SK-N-SH (cell line): ENCODE measurements at regions not wholly inside any gene's neighbourhood (a gene's known extent, or its start where the extent isn't known, plus 50 kb on each side); places are given as distances from the start of the nearest gene placed in this dataset.

Source experiments
- CTCF ChIA-PET: fragments of 300-600, 350-600 bp; formaldehyde crosslinking; extraction: SDS; loops from one replicate; lab custom pipeline; 2021; lab: Yijun Ruan, JAX
- POLR2A ChIA-PET: fragments of 350-600 bp; sonication (Branson Sonifier 250); formaldehyde crosslinking; extraction: SDS; loops from one replicate; lab custom pipeline; 2020; ENCODE audit warnings: antibody characterized with exemption, inconsistent platforms; lab: Yijun Ruan, JAX
- DNase-seq: peaks from one replicate; pipeline ENCODE4 v3.0.0; 2012
- H2AFZ ChIP-seq: fragments of 200-600 bp; sonication (generic); 2 replicates; pipeline ENCODE4 v1.8.1; 2016; ENCODE audit warnings: antibody characterized with exemption, mild to moderate bottlenecking, low read depth
- H3F3A ChIP-seq: fragments of 200-600 bp; sonication (generic); replicated peaks from 2 replicates; pipeline ENCODE3; 2016; ENCODE audit warnings: antibody characterized with exemption, mild to moderate bottlenecking; ENCODE audit not compliant: insufficient read depth
- H3K27ac ChIP-seq, 2 experiments: fragments of 200-500 bp in 1 of 2; fragments of 200-600 bp in 1 of 2; sonication (Bioruptor generic) in 1 of 2; sonication (generic), shearing (Covaris generic) in 1 of 2; 2 replicates each; pipeline versions ENCODE4 v1.5.1 to v1.6.1; 2014 to 2016; ENCODE audit warnings: low read depth in 2 of 2, inconsistent platforms in 1 of 2, low read length in 1 of 2, mild to moderate bottlenecking in 1 of 2, mixed read lengths in 1 of 2
- H3K27me3 ChIP-seq: fragments of 200-600 bp; sonication (generic), shearing (Covaris generic); 2 replicates; pipeline ENCODE4 v1.6.1; 2016; ENCODE audit warnings: mixed run types; ENCODE audit not compliant: insufficient read depth
- H3K36me3 ChIP-seq, 2 experiments: fragments of 200-500 bp in 1 of 2; fragments of 200-600 bp in 1 of 2; sonication (Bioruptor generic) in 1 of 2; sonication (generic) in 1 of 2; replicated peaks in 1 of 2; 2 replicates each; pipeline versions ENCODE3 to v1.5.1; 2014 to 2016; ENCODE audit warnings: low read length in 1 of 2, mild to moderate bottlenecking in 1 of 2; ENCODE audit not compliant: insufficient read depth in 2 of 2, control insufficient read depth in 1 of 2
- H3K4me1 ChIP-seq, 2 experiments: fragments of 200-500 bp in 1 of 2; fragments of 200-600 bp in 1 of 2; sonication (Bioruptor generic) in 1 of 2; sonication (generic), shearing (Covaris generic) in 1 of 2; 2 replicates each; pipeline versions ENCODE4 v1.5.1 to v1.6.1; 2014 to 2016; ENCODE audit warnings: low read depth in 1 of 2, low read length in 1 of 2, mixed run types in 1 of 2; ENCODE audit not compliant: insufficient read depth in 2 of 2, control insufficient read depth in 1 of 2
- H3K4me2 ChIP-seq: fragments of 200-600 bp; sonication (generic), shearing (Covaris generic); 2 replicates; pipeline ENCODE4 v1.6.1; 2017; ENCODE audit warnings: mixed run types
- H3K4me3 ChIP-seq, 2 experiments: fragments of 200-500 bp in 1 of 2; fragments of 200-600 bp in 1 of 2; sonication (Bioruptor generic) in 1 of 2; sonication (generic), shearing (Covaris generic) in 1 of 2; 2 replicates each; pipeline versions ENCODE4 v1.5.1 to v1.8.1; 2014 to 2016; ENCODE audit warnings: low read depth in 2 of 2, inconsistent platforms in 1 of 2, low read length in 1 of 2, mild to moderate bottlenecking in 1 of 2, mixed read lengths in 1 of 2, moderate library complexity in 1 of 2
- H3K79me2 ChIP-seq: fragments of 200-600 bp; sonication (generic); 2 replicates; pipeline ENCODE4 v1.8.1; 2017; ENCODE audit warnings: mild to moderate bottlenecking; ENCODE audit not compliant: insufficient read depth
- H3K9ac ChIP-seq: fragments of 200-600 bp; sonication (generic); 2 replicates; pipeline ENCODE4 v1.6.1; 2017; ENCODE audit warnings: mixed run types
- H3K9me2 ChIP-seq: fragments of 200-600 bp; sonication (generic); 2 replicates; pipeline ENCODE4 v1.6.1; 2017; ENCODE audit warnings: mixed run types
- H3K9me3 ChIP-seq: fragments of 200-600 bp; sonication (generic); 2 replicates; pipeline ENCODE4 v1.6.1; 2017; ENCODE audit warnings: mixed run types, mild to moderate bottlenecking, moderate library complexity
- H4K20me1 ChIP-seq: fragments of 200-600 bp; sonication (generic); 2 replicates; pipeline ENCODE4 v1.6.1; 2017; ENCODE audit warnings: mild to moderate bottlenecking, mixed run types; ENCODE audit not compliant: insufficient read depth
- ELF1 ChIP-seq: IDR thresholded peaks from 2 replicates; pipeline ENCODE4 v1.4.0; 2012
- EZH2phosphoT487 ChIP-seq: fragments of 200-600 bp; sonication (generic); IDR thresholded peaks from 2 replicates; pipeline ENCODE4 v1.6.1; 2017; ENCODE audit warnings: low read depth, mixed run types, mild to moderate bottlenecking, antibody characterized with exemption, moderate library complexity, borderline replicate concordance
- FOXM1 ChIP-seq: IDR thresholded peaks from 2 replicates; pipeline ENCODE4 v1.4.0; 2012; ENCODE audit warnings: low read depth, mild to moderate bottlenecking
- GABPA ChIP-seq: IDR thresholded peaks from 2 replicates; pipeline ENCODE4 v1.4.0; 2012; ENCODE audit warnings: low read depth, mild to moderate bottlenecking
- JUND ChIP-seq: IDR thresholded peaks from 2 replicates; pipeline ENCODE4 v1.4.0; 2012
- MXI1 ChIP-seq: IDR thresholded peaks from 2 replicates; pipeline ENCODE4 v1.6.1; 2012; ENCODE audit warnings: mild to moderate bottlenecking, low read depth, low read length, improper control_type of control experiment
- NRF1 ChIP-seq: IDR thresholded peaks from 2 replicates; pipeline ENCODE4 v1.6.1; 2012; ENCODE audit warnings: low read depth, mild to moderate bottlenecking, low read length
- POLR2AphosphoS5 ChIP-seq: IDR thresholded peaks from 2 replicates; pipeline ENCODE4 v1.6.1; 2012; ENCODE audit warnings: low read depth, low read length
- RAD21 ChIP-seq: IDR thresholded peaks from 2 replicates; pipeline ENCODE4 v1.6.1; 2012; ENCODE audit warnings: mild to moderate bottlenecking, low read length
- RXRA ChIP-seq: IDR thresholded peaks from 2 replicates; pipeline ENCODE4 v1.4.0; 2012; ENCODE audit warnings: low read depth, mild to moderate bottlenecking, borderline replicate concordance
- SIN3A ChIP-seq: IDR thresholded peaks from 2 replicates; pipeline ENCODE4 v1.6.1; 2012; ENCODE audit warnings: low read depth, mild to moderate bottlenecking, low read length, moderate library complexity, borderline replicate concordance
- WGBS: methylation state at CpG from one replicate; pipeline ENCODE4 v1.1.6; 2017; ENCODE audit warnings: low lambda C conversion rate; 5-methylcytosine and 5-hydroxymethylcytosine counted together
- TF ChIP-seq, protein P1 (sequence below): IDR thresholded peaks from 2 replicates; pipeline ENCODE4 v1.6.1; 2012; ENCODE audit warnings: mild to moderate bottlenecking, low read depth, low read length, moderate library complexity
- TF ChIP-seq, protein P2 (sequence below): IDR thresholded peaks from 2 replicates; pipeline ENCODE4; 2012
- TF ChIP-seq, protein P3 (sequence below): fragments of 150-350 bp; IDR thresholded peaks from 2 replicates; pipeline ENCODE4 v1.6.1; 2016; ENCODE audit warnings: mild to moderate bottlenecking, low read depth, low read length
- TF ChIP-seq, protein P4 (sequence below): IDR thresholded peaks from 2 replicates; pipeline ENCODE4 v1.4.0; 2012; ENCODE audit warnings: low read depth, borderline replicate concordance

DNA sequence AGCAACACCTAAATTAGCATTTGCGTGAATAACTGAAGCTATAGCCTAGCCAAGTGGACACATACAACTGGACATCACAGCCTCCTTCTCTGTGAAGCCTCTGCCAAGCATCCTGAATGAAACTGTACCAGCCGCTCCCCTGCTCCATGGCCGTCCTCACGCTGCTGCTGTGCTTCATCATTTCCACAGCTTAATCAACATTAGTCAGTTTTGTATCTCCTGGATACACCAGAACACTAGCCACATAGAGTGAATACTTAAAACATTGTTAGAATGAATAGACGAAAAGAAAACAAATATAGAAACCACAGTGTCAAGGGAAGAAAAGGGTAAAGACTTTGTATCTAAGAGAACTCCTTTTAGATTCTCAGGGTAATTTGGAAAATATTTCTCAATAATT is 1526.9 kb downstream of the EFNB2 start:
- H3K9ac ChIP-seq: no peak overlapping the region
- 64% methylated on average over 5 of the region's 5 CpGs for WGBS
- no peak for DNase-seq
- H3K27me3 ChIP-seq: no peaks in the 10 kb centered on the region
- H3K4me3 ChIP-seq: no peak overlapping the region
- H3K36me3 ChIP-seq: no peaks in the 10 kb centered on the region
- ChIA-PET POLR2A (no interaction called here), CTCF (no interaction called here)
- no peak overlapping the region for H3K4me2 ChIP-seq
- no peaks in the 10 kb centered on the region for H3K9me2 ChIP-seq
- H3K9me3 ChIP-seq: no peaks in the 10 kb centered on the region
- H3K79me2 ChIP-seq: no peaks in the 10 kb centered on the region
- H2AFZ ChIP-seq: no peak overlapping the region
- H3K27ac ChIP-seq: no peak overlapping the region
- no peaks in the 10 kb centered on the region for H3F3A ChIP-seq
- no peak for TF ChIP-seq POLR2AphosphoS5
- TF ChIP-seq, protein P1, sequence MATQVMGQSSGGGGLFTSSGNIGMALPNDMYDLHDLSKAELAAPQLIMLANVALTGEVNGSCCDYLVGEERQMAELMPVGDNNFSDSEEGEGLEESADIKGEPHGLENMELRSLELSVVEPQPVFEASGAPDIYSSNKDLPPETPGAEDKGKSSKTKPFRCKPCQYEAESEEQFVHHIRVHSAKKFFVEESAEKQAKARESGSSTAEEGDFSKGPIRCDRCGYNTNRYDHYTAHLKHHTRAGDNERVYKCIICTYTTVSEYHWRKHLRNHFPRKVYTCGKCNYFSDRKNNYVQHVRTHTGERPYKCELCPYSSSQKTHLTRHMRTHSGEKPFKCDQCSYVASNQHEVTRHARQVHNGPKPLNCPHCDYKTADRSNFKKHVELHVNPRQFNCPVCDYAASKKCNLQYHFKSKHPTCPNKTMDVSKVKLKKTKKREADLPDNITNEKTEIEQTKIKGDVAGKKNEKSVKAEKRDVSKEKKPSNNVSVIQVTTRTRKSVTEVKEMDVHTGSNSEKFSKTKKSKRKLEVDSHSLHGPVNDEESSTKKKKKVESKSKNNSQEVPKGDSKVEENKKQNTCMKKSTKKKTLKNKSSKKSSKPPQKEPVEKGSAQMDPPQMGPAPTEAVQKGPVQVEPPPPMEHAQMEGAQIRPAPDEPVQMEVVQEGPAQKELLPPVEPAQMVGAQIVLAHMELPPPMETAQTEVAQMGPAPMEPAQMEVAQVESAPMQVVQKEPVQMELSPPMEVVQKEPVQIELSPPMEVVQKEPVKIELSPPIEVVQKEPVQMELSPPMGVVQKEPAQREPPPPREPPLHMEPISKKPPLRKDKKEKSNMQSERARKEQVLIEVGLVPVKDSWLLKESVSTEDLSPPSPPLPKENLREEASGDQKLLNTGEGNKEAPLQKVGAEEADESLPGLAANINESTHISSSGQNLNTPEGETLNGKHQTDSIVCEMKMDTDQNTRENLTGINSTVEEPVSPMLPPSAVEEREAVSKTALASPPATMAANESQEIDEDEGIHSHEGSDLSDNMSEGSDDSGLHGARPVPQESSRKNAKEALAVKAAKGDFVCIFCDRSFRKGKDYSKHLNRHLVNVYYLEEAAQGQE: no peak
- no peak for TF ChIP-seq RXRA
- TF ChIP-seq MXI1: no peak
- TF ChIP-seq, protein P2, sequence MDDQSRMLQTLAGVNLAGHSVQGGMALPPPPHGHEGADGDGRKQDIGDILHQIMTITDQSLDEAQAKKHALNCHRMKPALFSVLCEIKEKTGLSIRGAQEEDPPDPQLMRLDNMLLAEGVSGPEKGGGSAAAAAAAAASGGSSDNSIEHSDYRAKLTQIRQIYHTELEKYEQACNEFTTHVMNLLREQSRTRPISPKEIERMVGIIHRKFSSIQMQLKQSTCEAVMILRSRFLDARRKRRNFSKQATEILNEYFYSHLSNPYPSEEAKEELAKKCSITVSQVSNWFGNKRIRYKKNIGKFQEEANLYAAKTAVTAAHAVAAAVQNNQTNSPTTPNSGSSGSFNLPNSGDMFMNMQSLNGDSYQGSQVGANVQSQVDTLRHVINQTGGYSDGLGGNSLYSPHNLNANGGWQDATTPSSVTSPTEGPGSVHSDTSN: no peak
- TF ChIP-seq, protein P3, sequence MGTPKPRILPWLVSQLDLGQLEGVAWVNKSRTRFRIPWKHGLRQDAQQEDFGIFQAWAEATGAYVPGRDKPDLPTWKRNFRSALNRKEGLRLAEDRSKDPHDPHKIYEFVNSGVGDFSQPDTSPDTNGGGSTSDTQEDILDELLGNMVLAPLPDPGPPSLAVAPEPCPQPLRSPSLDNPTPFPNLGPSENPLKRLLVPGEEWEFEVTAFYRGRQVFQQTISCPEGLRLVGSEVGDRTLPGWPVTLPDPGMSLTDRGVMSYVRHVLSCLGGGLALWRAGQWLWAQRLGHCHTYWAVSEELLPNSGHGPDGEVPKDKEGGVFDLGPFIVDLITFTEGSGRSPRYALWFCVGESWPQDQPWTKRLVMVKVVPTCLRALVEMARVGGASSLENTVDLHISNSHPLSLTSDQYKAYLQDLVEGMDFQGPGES: no peak
- TF ChIP-seq ELF1: no peak
- TF ChIP-seq SIN3A: no peak
- TF ChIP-seq, protein P4, sequence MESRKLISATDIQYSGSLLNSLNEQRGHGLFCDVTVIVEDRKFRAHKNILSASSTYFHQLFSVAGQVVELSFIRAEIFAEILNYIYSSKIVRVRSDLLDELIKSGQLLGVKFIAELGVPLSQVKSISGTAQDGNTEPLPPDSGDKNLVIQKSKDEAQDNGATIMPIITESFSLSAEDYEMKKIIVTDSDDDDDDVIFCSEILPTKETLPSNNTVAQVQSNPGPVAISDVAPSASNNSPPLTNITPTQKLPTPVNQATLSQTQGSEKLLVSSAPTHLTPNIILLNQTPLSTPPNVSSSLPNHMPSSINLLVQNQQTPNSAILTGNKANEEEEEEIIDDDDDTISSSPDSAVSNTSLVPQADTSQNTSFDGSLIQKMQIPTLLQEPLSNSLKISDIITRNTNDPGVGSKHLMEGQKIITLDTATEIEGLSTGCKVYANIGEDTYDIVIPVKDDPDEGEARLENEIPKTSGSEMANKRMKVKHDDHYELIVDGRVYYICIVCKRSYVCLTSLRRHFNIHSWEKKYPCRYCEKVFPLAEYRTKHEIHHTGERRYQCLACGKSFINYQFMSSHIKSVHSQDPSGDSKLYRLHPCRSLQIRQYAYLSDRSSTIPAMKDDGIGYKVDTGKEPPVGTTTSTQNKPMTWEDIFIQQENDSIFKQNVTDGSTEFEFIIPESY: no peak
- no peak for TF ChIP-seq NRF1
- TF ChIP-seq FOXM1: no peak
- no peak for TF ChIP-seq GABPA
- no peak for TF ChIP-seq EZH2phosphoT487
- no peak for TF ChIP-seq JUND
- TF ChIP-seq RAD21: no peak
- H3K4me1 ChIP-seq: no peaks in the 10 kb centered on the region
- H4K20me1 ChIP-seq: no peaks in the 10 kb centered on the region
